NK-92 (cell line): ENCODE measurements at regions not wholly inside any gene's neighbourhood (a gene's known extent, or its start where the extent isn't known, plus 50 kb on each side); places are given as distances from the start of the nearest gene placed in this dataset.

Experiments used
- DNase-seq: peaks from one replicate; lab custom pipeline; 2025; ENCODE audit not compliant: unreplicated experiment; lab: John Stamatoyannopoulos, UW

GRCh38 chr22:47558828-47559700, 796.6 kb downstream of the TBC1D22A start:
- DNase-seq: no peak

DNA sequence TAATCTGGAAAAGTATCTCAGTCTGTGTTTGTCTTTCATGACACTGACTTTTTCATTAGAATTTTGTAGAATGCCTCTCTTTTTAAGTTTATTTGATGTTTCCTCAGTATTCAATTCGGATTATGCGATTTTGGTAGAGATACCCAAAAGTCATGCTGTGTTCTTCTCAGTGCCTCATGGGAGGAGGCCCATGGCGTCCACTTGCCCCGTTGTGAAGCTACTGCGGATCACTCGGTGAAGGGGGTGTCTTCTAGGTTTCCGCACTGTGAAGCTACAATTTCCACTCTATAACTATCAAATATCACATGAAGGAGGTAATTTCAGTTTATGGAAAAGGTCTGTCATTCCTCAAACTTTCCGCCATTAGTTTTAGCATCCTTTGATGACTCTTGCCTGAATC, 794.0 kb downstream of the TBC1D22A start:
- no peak for DNase-seq

DNA sequence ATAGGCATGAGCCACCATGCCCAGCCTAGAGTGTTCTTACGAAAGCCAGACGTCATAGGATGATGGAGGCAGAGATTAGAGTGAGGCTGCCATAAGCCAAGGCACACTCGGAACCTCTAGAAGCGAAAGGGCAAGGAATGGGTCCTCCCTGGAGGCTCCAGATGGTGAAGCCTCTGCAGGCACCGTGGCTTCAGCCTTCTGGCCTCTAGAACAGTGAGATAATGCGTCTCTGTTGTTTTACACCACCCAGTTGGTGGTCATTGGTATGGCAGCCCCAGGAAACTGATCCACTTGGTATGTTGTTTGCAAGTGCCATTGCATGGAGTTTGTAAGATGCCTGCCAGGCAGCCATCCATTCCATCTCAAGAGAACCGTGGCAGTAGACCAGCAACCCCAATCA, 791.0 kb downstream of the TBC1D22A start:
- DNase-seq: no peak

DNA sequence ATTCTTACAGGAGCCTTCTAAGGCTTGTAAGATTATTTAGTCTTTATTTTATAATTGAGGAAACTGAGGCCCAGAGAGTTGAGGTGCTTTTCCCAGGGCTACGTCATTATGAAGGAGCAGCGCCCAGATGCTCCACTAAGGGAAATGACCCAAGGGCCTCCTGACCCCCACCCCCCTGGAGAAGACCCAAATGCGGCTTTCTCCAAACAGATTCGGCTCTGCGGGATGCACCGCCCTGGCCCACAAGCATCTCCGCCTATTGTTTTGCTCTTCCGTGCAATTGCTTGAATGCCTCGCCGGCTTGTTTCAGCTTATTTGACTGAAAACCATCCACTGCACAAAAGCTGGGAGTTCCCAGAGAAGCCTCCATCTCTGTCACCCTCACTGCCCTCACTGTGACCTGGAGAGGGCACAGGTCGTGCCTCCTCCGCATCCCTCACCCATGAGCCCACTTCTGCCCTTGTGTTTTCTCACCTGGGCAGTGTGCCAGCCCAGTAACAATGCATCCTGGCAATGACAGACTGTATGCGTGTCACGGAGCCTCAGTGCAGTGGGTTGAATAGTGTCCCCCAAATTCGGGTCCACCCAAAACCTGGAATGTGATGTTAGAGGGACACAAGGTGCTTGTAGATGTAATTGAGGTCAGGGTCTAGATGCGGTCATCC, 790.2 kb downstream of the TBC1D22A start:
- DNase-seq: no peak

DNA sequence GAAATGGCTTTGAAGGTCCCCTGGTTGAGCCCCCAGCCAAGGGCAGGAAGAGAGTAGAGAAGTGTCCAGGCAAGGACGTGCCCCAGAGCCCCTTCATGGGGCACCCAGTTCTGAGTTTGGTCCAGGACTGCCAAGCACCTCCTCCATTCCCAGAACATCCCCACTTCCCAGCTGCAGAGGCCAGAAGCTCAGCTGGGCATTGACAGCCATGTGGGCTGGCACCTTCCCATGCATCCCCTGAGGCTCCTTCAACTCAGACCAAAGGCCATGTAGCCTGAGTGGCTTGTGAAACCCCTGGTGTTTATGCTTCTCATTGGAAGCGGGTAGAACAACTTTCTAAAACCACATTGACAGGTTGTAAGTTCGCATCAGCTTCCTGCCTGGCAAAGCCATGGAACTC, 789.6 kb downstream of the TBC1D22A start:
- DNase-seq: no peak

GRCh38 chr22:47551431-47551775, 789.0 kb downstream of the TBC1D22A start:
- no peak for DNase-seq

DNA sequence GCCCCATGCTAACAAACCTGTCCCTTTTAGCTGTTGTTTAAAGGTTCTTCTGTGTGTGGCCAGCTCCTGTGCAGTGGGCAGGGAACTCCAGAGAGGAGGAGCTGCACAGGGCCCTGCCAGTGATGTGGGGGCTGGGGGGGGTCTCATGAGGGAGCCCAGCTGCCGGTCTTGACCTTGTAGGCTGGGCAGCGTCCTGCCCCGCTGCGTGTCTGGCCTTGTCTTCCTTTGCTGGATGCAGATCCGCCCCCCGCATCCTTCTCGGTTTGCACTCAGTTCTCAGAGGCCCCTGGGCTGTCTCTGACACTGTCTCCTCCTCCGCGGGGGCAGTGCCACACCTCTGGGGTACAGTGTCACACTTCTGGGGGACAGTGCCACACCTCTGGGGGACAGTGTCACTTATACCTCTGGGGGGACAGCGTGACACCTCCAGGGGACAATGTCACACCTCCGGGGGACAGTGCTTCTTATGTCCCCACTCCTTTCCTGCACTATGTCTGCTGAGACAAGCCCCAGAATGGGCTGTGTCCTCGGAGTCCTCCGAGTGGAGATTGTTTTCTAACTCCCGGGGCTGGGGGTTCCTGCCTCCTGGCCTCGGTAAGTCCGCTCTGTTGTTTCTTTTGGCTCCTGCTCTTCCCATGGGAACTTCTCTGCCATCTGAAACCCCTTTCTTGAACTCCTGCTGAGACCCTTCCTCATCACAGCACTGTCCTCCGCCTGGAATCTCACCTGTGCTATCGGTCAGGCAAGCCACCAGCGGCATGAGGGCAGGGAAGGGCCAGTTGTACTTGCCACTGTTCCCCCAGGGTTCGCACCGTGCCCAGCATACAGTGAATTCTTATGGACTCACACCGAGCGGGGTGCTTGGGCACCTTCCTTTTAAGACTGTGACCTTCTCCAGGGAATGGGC, 788.3 kb downstream of the TBC1D22A start:
- DNase-seq: no peak

DNA sequence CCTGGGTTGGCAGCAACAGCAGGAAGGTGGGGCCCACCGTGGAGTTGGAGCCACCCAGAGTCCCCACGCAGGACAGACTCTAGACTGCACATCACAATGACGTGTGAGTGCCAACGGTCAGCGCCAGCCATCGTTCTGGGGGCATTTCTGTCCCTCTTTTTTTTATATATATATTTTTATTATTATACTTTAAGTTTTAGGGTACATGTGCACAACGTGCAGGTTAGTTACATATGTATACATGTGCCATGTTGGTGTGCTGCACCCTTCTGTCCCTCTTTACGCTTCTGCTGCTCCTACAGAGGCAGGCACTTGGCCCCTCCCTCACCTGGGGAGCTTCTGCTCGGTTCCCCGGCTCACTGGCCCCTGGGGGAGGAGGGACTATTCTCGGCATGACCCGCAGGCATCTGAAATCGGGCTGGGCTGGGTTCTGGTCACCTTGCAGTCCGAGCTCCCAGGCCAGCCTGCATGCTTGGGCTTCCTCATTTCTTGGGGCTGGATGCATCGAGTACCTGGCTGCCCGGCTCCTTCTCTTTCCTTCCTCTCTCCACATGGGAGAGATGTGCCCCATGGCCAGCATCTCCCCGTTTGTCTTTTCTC, 787.4 kb downstream of the TBC1D22A start:
- DNase-seq: no peak

GRCh38 chr22:47548953-47549740, 786.7 kb downstream of the TBC1D22A start:
- DNase-seq: no peak

- no peak for DNase-seq
Measured at GRCh38 chr22:47547881-47548650, 785.6 kb downstream of the TBC1D22A start.

DNA sequence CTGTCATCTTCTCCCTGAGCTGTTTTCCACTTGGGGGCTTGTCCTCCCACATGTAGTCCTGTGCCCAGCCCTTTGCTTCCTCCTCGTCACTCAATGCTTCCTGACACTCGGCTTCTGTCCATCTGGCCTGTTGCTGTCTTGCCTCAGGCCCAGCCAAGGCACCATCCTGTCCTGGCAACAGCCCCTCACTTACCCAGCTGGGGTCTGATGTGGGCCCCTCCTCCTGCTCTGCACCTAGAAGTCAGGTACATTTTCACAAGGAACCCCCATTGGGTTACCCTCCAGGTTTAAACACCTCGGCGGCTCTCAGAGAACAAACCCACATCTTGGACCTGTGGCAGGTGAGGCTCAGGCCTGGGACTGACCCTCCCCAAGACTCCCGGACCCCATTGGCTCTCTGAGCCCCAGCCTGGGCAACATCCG, 784.8 kb downstream of the TBC1D22A start:
- no peak for DNase-seq

DNA sequence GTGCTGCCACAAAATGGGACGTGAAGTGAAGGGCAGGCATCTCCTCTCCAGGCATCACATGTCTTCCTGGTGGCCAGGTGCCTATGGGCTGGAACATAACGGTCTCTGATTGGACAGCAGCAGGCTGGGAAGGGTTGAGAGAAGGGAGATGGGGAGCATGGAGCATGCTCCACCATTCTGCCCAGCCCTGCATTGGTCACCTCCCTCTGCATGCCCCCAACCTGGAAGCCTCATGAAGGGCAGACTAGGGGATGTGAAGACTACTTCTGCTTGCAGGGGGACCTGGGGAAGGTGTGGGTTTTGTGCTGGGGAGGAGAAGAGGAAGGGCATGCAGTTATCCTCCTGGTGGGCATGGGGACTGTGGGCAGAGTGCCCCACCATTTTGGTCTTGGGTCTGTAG, 782.2 kb downstream of the TBC1D22A start:
- DNase-seq: no peak

DNA sequence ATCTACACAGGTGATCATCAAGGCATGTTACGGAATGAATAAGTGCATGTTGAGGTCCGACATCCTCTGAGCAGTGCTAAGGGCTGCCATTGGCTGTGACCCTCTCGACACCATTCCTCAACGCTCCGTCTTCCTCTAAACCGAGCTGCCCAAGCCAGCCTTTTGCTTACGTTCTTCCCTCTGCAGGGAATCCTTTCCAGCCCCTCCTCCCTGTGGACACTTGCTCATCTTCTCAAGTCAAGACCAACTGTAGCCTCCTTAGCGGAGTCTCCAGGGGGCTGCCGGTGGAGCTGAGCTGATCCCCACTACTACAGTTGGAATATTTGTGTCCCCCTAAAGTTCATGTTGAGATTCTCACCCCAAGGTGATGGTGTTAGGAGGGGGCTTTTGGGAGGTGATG, 781.0 kb downstream of the TBC1D22A start:
- DNase-seq: no peak

- no peak for DNase-seq
Measured at GRCh38 chr22:47540011-47540410, 777.6 kb downstream of the TBC1D22A start.

DNA sequence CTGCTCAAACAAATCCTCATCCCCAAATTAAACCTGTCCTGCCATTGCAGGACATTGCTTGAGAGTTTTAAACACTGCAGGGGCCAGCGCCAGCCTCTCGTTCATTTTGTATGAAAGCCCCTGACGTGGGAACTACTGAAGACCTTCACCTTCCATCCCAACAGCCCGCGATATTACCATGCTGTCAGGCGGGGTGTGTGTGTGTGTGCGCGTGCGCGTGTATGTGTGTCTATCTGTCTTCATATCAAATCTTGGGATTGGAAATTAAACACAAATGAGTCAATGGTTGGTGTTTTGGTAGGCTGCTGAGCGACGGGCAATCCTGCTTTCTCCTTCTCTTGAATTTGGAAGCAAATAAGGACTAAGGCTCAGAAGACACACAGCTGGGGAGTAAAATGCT, 776.9 kb downstream of the TBC1D22A start:
- DNase-seq: no peak

- DNase-seq: no peak
Measured at GRCh38 chr22:47535681-47536080, 773.2 kb downstream of the TBC1D22A start.

DNA sequence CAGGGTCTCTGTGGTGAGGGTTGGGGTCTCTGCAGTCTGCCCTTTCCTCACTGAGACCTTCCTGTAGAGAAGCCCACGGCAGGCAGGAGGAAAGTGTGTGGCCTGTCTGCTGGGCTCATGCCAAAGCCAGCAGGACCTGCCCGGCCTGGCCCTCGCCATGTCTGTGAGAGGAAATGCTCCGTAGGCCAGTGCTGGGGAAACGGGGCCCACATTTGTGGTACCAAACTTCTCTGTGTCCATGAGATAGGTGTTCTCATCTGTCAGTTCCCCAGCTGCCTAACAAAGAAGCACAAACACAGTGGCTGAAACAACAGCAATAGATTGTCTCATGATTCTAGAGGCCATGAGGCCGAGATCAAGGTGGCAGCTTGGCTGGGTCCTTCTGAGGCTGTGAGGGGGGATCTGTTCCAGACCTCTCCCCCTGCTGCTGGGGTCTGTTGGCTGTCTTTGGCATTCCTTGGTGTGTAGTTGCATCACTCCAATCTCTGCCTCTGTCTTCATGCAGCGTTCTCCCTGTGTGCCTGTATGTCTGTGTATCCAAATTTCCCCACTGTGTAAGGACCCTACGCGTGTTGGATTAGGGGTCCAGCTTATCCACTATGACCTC, 772.5 kb downstream of the TBC1D22A start:
- DNase-seq: no peak

DNA sequence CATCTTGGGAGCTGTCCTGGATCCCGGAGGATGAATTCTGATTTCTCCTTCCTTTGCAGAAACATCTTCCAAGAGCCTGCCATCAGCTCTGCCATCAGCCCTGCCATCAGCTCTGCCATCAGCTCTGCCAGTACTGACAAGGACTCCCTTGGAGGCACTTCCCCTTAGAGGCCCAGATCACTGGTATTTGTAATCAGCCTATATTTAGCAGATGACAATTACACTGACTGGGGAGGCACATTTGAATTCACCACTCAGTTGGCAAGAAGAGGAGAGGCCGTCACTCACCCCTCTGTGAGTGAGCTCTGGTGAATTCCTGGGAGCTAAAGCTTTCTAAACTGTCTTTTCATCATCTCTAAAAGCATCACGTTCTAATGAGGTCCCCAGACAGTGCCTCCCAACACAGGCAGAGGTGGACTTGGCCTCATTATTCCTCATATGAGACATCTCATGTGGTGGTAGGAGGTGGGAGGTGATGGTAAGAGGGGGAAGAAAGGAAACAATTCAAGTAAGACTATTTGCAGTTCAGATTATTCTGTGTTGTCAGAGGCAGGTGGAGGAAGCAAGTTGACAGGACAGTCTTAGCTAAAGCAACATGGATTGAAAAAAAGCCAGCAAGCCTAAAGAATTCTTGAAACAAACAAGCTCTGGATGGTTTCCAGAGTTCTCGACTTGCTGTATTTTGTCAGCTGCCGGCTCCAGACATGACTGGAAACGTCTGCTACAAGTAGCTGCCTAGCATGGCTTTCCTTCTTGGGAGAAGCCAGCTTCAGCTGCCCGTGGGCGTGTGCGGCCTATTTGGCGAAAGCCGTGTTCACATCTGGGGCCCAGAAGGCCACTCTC, 771.7 kb downstream of the TBC1D22A start:
- DNase-seq: no peak
